ENCODE measurements at regions not wholly inside any gene's neighbourhood (a gene's known extent, or its start where the extent isn't known, plus 50 kb on each side); places are given as distances from the start of the nearest gene placed in this dataset.

DNA sequence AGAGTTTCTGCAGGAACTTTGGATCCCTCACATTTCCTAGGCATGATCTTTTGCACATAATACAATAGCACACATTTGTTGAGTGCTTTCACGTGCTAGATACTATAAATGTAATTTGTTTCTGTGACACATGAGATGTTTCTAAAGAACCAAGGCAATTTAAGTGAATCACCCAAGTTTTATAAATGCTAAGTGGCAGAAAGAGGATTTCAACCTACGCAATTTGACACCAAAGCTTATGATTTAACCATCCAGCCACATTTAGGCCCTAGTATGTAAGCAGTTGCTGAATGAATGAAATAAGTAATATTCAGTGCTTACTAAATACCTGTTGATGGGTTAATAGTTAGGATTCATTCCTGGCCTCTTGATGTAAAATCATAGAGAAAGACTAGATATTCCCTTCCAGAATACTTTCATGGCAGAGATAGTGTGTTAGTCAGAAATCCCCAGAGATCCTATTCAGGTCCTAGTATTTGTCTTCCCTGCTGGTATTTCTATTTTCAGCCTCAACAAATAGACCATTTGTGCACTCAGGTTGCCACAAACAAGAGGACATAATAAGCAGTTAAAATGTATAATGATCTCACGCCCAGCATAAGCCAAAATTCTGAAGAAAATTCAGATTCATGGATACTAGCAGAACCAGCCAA lies 572.6 kb downstream of the IPMK start:
- intact Hi-C loops (cut with DNase I): no loop called here
- H3K36me3 ChIP-seq (ENCODE audit: insufficient read depth in 1 of 2, low read depth in 1 of 2): no peaks in the 10 kb centered on the region
- 59 to 61% (median 61%) methylated on average over 3 of the region's 3 CpGs for WGBS, 3 donors
- no peaks in the 10 kb centered on the region for H3K27me3 ChIP-seq (ENCODE audit: insufficient read depth in 3 of 3, low read length in 2 of 3)
- no peak overlapping the region for H3K27ac ChIP-seq
- ATAC-seq (no peak), DNase-seq (no peak)
- TF ChIP-seq, protein P1, sequence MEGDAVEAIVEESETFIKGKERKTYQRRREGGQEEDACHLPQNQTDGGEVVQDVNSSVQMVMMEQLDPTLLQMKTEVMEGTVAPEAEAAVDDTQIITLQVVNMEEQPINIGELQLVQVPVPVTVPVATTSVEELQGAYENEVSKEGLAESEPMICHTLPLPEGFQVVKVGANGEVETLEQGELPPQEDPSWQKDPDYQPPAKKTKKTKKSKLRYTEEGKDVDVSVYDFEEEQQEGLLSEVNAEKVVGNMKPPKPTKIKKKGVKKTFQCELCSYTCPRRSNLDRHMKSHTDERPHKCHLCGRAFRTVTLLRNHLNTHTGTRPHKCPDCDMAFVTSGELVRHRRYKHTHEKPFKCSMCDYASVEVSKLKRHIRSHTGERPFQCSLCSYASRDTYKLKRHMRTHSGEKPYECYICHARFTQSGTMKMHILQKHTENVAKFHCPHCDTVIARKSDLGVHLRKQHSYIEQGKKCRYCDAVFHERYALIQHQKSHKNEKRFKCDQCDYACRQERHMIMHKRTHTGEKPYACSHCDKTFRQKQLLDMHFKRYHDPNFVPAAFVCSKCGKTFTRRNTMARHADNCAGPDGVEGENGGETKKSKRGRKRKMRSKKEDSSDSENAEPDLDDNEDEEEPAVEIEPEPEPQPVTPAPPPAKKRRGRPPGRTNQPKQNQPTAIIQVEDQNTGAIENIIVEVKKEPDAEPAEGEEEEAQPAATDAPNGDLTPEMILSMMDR (IDR thresholded peaks at IDR 0.05): no peak
- H3K4me3 ChIP-seq: no peak overlapping the region
- no peaks in the 10 kb centered on the region for H3K9me3 ChIP-seq
- H3K4me1 ChIP-seq: no peaks in the 10 kb centered on the region

- no peak overlapping the region for H3K27ac ChIP-seq
- no peak for DNase-seq
- intact Hi-C loops (cut with DNase I): no loop called here
These were observed 575.3 kb downstream of the IPMK start for GRCh38 chr10:57692255-57692980.

GRCh38 chr10:57689596-57690297 lies 577.9 kb downstream of the IPMK start:
- no peak for ATAC-seq
- TF ChIP-seq, protein P1 (IDR thresholded peaks at IDR 0.05): no peak
- Histone ChIP-seq H3K36me3 (ENCODE audit: insufficient read depth in 1 of 2, low read depth in 1 of 2) (no peaks in the 10 kb centered on the region), H3K27me3 (ENCODE audit: insufficient read depth in 3 of 3, low read length in 2 of 3) (no peaks in the 10 kb centered on the region), H3K27ac (no peak overlapping the region), H3K4me3 (no peak overlapping the region), H3K9me3 (no peaks in the 10 kb centered on the region), H3K4me1 (no peaks in the 10 kb centered on the region)
- WGBS, 3 donors: 68 to 75% (median 72%) methylated on average over 5 of the region's 5 CpGs
- intact Hi-C loops (cut with DNase I): no loop called here
- DNase-seq: no peak

More at GRCh38 chr10:57692255-57692980, 575.3 kb downstream of the IPMK start:
- 47 to 55% (median 47%) methylated on average over 2 of the region's 2 CpGs for WGBS, 3 donors
- TF ChIP-seq, protein P1 (IDR thresholded peaks at IDR 0.05): no peak
- no peaks in the 10 kb centered on the region for H3K9me3 ChIP-seq
- no peaks in the 10 kb centered on the region for H3K36me3 ChIP-seq (ENCODE audit: insufficient read depth in 1 of 2, low read depth in 1 of 2)
- H3K4me3 ChIP-seq: no peak overlapping the region
- no peak for ATAC-seq
- no peaks in the 10 kb centered on the region for H3K27me3 ChIP-seq (ENCODE audit: insufficient read depth in 3 of 3, low read length in 2 of 3)
- H3K4me1 ChIP-seq: no peaks in the 10 kb centered on the region

DNA sequence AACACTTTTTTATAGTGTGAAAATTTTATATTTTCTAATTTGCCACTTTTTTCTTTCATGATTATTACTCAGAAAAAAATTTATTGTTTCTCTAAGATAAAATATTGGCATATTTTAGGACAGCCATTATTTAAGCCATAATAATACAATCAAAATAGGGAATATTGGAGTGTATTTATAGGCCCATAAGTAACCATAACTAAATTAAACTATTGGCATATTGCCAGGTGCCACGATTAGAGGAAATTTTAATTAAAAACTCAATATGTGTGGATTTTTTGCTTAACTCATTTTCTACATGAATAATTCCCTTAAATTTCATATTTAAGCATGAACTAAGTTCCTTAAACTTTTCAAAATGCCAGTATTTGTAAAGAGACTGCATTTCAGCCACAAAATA lies 587.8 kb downstream of the IPMK start:
- Histone ChIP-seq H3K36me3 (ENCODE audit: insufficient read depth in 1 of 2, low read depth in 1 of 2) (no peaks in the 10 kb centered on the region), H3K4me1 (no peaks in the 10 kb centered on the region), H3K27me3 (ENCODE audit: insufficient read depth in 3 of 3, low read length in 2 of 3) (no peaks in the 10 kb centered on the region), H3K9me3 (no peaks in the 10 kb centered on the region), H3K27ac (no peak overlapping the region), H3K4me3 (no peak overlapping the region)
- intact Hi-C loops (cut with DNase I): no loop called here
- DNase-seq (no peak), ATAC-seq (no peak)
- 75 to 92% (median 89%) methylated on average over 1 of the region's 1 CpG for WGBS, 3 donors
- TF ChIP-seq, protein P1 (IDR thresholded peaks at IDR 0.05): no peak
